ENCODE measurements at regions not wholly inside any gene's neighbourhood (a gene's known extent, or its start where the extent isn't known, plus 50 kb on each side); places are given as distances from the start of the nearest gene placed in this dataset.

DNA sequence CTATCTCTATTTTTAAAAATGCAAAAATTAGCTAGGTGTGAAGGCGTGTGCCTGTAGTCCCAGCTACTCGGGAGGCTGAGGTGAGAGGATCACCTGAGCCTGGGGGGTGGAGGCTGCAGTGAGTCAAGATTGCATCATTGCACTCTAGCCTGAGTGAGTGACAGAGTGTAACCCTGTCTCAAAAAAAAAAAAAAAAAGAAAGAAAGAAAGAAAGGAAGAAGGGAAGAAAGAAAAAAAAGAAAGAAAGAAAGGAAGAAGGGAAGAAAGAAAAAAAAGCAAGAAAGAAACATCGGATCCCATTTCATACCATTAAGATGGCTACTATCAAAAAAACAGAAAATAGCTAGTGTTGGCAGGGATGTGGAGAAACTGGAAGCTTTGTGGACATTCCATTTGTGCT lies 136.8 kb upstream of the WNT4 start:
- no peak overlapping the region for H3K4me3 Mint-ChIP-seq
- H3K27me3 Mint-ChIP-seq = peaks cover 24% of the 10 kb centered on the region
- no peaks in the 10 kb centered on the region for H3K4me1 Mint-ChIP-seq (ENCODE audit: low read depth)
- H3K36me3 Mint-ChIP-seq (ENCODE audit: low read depth) = no peaks in the 10 kb centered on the region
- H3K27ac Mint-ChIP-seq = no peak overlapping the region
- no peaks in the 10 kb centered on the region for H3K9me3 Mint-ChIP-seq

DNA sequence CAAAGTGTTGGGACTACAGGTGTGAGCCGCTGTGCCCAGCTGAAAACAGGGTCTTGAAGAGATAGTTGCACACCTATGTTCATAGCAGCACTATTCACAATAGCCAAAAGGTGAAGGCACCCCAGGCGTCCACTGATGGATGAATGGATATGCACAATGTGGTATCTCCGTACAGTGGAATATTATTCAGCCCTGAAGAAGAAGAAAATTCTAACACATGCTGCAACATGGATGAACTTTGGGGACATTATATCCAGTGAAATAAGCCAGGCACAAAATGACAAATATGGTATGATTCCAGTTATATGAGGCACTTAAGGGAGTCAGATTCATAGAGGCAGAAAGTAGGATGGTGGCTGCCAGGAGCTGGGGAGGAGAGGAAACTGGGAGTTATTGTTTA lies 137.6 kb upstream of the WNT4 start:
- no peaks in the 10 kb centered on the region for H3K9me3 Mint-ChIP-seq
- H3K4me3 Mint-ChIP-seq = no peak overlapping the region
- H3K27ac Mint-ChIP-seq = no peak overlapping the region
- H3K4me1 Mint-ChIP-seq (ENCODE audit: low read depth) = no peaks in the 10 kb centered on the region
- peaks cover 25% of the 10 kb centered on the region for H3K27me3 Mint-ChIP-seq
- H3K36me3 Mint-ChIP-seq (ENCODE audit: low read depth) = no peaks in the 10 kb centered on the region

DNA sequence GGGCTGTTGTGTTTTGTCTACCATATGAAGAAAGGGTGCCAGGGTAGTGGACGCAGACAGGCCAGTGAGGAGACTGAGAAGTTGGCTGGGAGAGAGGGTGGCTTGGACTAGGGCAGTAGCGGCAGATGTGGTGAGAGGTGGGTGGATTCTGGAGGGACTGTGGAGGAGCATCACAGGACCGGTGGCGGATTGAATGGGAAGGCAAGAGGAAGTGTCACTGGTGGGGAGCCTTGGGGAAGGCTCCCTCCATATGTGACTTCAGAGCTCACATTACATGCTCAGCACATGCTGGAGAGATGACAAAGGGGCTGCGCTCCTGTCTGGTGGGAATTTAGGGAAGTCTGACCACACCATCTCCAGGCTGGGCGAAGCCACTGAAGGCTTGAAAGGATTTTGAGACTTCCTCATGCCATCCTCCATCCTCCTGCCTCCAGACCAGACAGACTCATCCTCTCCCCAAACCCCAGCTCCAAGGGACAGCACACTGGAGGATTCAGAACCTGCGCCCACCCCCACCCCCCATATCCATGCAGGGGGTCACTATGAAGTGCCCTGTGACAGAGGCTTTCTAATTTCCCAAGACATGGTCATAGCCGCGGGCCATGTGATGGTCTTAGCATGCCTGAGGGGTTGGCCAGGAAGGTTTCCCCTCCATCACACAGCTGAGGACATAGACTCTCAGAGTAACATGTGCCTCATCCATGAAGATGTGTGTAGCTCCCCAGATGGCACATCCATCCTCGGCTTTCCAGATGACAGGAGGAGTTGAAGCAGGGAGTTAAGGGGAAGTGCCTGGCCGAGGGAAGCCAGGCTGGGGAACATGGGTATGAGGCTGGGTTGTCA lies 138.8 kb upstream of the WNT4 start:
- Mint-ChIP-seq H3K27me3 (peaks cover 22% of the 10 kb centered on the region), H3K4me1 (ENCODE audit: low read depth) (no peaks in the 10 kb centered on the region), H3K4me3 (no peak overlapping the region)

DNA sequence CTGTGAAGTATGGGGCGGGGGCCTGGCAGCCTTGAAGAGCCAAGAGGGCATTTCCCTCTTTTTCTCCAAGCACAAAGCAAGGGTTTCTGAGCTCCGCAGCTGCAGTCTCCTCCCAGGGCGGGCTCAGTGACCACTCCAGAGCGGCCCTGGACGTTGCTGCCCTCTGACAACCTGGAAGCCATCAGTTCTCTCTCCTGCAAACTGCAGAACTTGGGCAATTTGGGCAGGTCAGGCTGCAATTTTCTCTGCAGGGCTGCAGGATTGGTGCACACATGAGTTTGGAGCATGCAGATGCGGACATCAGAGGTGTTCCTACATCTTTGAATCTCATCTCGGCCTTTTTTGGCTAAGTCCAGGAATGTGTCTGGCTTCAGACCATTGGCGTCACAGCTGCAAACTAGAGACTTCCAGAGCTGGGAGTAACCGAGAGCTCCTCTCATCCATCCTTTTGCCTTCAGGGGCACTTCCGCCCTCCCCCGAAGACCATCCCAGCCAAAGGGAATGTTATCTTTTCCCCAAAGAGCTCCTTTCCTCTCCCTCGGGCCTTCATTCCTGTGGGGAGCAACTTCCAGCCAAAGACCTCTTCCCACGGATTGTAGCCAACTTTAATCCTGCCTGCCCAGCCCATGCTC lies 139.6 kb upstream of the WNT4 start:
- Mint-ChIP-seq H3K27ac (no peak overlapping the region), H3K9me3 (no peaks in the 10 kb centered on the region), H3K36me3 (ENCODE audit: low read depth) (no peaks in the 10 kb centered on the region), H3K4me1 (ENCODE audit: low read depth) (no peaks in the 10 kb centered on the region), H3K4me3 (no peak overlapping the region), H3K27me3 (peaks cover 19% of the 10 kb centered on the region)

More for the DNA sequence above, 138.8 kb upstream of the WNT4 start:
- H3K36me3 Mint-ChIP-seq (ENCODE audit: low read depth) = no peaks in the 10 kb centered on the region
- no peaks in the 10 kb centered on the region for H3K9me3 Mint-ChIP-seq
- no peak overlapping the region for H3K27ac Mint-ChIP-seq

DNA sequence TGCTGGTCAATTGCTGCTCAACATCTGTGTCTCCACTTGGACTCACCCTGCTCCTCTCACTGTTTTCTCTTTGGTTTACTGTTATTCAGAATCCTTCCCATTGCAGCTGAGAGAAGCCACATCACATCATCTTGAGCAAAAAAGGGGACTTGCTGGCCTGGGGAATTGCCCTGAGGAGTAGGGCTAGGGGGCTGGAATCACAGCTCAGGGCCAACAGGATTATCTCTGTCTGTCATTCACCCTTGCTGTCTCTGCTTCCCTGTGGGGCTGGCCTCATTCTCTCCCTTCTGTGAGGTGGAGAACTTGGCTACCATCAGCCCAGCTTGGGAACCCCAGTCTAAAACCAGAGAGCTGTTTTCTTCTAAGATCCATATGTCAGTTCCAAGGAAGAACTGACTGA lies 140.7 kb upstream of the WNT4 start:
- Mint-ChIP-seq H3K27me3 (peaks cover 14% of the 10 kb centered on the region), H3K27ac (no peak overlapping the region), H3K36me3 (ENCODE audit: low read depth) (no peaks in the 10 kb centered on the region), H3K9me3 (no peaks in the 10 kb centered on the region), H3K4me1 (ENCODE audit: low read depth) (no peaks in the 10 kb centered on the region), H3K4me3 (no peak overlapping the region)

DNA sequence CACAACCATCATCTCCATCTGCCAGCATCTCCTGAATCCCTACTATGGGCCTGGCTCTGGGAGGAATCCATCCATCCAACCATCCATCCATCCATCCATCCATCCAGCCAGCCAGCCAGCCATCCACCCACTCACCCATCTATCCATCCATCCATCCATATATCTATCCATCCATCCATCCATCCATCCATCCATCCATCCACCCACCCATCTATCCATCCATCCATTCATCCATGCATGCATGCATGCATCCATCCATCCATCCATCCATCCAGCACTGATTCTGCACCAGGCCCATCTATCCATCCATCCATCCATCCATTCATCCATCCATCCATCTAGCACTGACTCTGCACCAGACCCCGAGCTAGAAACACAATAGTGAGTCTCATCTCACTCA lies 141.3 kb upstream of the WNT4 start:
- Mint-ChIP-seq H3K4me3 (no peak overlapping the region), H3K9me3 (no peaks in the 10 kb centered on the region), H3K27me3 (peaks cover 14% of the 10 kb centered on the region), H3K36me3 (ENCODE audit: low read depth) (no peaks in the 10 kb centered on the region), H3K4me1 (ENCODE audit: low read depth) (no peaks in the 10 kb centered on the region), H3K27ac (no peak overlapping the region)

DNA sequence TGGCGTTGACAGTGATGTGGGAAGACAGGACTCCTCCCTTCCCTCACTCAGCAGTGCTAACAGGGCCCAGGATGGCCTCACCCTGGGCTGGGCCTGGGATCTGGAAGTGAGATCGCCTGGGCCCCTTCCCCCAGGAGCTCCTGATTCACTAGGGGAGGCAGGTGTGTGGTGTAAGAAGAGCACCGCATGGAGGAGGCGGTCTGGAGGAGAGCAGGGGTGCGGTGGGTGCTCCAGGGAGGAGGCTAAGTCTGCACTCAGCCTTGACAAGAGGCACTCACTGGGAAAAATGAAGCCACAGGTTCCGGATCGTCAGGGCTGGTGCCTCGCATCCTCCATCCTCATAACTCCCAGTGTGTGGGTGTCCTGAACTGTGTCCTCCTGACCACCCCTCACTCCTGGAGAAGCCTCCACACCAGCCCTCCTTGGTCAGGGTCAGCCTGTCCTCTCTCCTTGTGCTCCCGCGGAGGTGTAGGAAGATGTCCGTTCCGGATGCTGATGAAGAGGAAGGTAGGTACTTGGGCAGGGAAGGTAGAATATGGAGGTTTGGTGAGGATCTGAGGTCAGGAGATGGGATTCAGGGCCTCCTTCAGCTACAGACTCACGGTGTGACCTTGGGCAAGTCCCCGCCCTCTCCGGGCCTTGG lies 142.1 kb upstream of the WNT4 start:
- Mint-ChIP-seq H3K36me3 (ENCODE audit: low read depth) (no peaks in the 10 kb centered on the region), H3K4me3 (no peak overlapping the region), H3K27me3 (peaks cover 16% of the 10 kb centered on the region), H3K27ac (no peak overlapping the region), H3K4me1 (ENCODE audit: low read depth) (no peaks in the 10 kb centered on the region), H3K9me3 (no peaks in the 10 kb centered on the region)

DNA sequence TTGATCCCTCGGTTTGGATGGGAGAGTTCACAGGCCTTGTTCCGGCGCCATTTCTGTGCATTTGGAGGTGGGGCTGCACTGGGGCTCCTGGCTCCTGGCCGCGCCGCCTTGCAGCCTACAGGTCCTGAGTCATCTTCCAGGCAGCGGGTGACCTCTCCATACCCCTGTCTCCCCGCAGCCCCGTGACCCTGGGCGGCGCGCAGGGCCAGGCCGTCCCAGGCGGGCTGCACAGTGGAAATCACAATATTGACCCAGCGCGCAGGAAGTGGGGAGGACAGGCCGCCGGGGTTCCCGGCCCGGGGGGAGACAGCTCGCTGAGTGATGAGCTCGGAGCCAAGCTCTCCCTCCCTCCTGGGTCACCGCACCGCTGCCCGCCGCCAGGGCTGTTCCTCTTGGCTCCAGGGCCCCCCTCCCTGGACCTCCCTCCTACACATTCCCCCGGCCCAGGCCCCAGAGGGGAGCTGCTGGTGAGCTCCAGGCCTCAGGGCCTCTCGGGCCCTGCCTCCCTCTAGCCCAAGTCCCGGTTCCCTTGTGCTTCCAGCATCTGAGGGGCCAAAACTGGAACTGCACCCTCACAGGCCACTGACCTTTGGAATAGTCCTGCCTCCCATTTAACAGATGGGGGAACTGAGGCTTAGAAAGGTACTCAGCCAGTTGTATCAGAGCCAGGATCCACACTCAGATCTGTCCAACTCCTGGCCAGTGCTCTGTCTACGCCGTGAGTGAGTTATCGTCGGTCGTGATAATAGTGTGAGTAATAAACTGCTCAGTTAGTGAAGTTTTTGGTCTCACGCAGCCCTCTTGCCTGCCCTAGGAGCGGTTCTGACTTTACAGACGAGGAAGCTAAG lies 142.9 kb upstream of the WNT4 start:
- H3K27me3 Mint-ChIP-seq = peaks cover 16% of the 10 kb centered on the region
- H3K36me3 Mint-ChIP-seq (ENCODE audit: low read depth) = no peaks in the 10 kb centered on the region
- no peaks in the 10 kb centered on the region for H3K4me1 Mint-ChIP-seq (ENCODE audit: low read depth)
- H3K27ac Mint-ChIP-seq = no peak overlapping the region
- no peak overlapping the region for H3K4me3 Mint-ChIP-seq
- H3K9me3 Mint-ChIP-seq = no peaks in the 10 kb centered on the region

DNA sequence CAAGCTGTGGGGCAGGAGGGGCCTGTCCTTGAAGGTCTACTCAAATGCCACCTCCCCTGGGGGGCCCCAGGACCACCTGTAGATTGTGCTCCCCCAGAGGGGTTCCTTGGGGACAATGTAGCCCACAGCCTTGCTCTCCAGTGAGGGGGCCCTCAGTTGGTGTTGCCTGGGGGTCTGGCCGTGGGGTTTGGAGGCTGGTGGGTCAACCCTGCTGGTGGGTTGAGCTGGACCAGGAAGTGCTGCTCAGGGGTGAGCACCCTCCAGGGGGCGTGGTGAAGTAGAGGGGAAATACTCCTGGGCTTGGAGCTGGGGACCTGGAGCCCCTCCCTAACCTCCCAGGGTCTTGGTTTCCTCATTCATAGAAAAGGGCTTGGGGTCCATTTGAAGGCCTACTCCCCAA lies 143.6 kb upstream of the WNT4 start:
- peaks cover 19% of the 10 kb centered on the region for H3K27me3 Mint-ChIP-seq
- H3K4me1 Mint-ChIP-seq (ENCODE audit: low read depth) = no peaks in the 10 kb centered on the region
- H3K36me3 Mint-ChIP-seq (ENCODE audit: low read depth) = no peaks in the 10 kb centered on the region
- H3K4me3 Mint-ChIP-seq = no peak overlapping the region
- H3K27ac Mint-ChIP-seq = no peak overlapping the region
- H3K9me3 Mint-ChIP-seq = no peaks in the 10 kb centered on the region

DNA sequence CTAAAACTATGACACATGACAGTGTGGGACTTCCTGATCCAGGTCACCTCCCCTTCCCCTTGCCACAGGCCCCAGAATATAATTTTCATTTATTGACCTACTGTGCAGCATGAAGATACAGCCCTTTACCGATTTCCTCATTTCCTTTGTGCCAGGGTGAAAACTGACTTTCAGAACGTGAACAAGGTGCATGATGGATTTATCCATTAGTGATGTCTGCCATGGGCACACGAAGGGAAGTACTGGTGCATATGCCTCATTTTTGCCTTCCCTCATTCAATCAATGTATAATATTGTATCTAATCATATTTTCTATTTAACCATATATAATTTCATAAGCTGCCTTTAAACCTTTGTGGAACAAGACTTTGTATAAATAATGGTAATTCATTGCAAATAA lies 144.4 kb upstream of the WNT4 start:
- Mint-ChIP-seq H3K4me3 (no peak overlapping the region), H3K4me1 (ENCODE audit: low read depth) (no peaks in the 10 kb centered on the region), H3K27me3 (peaks cover 18% of the 10 kb centered on the region), H3K9me3 (no peaks in the 10 kb centered on the region), H3K27ac (no peak overlapping the region), H3K36me3 (ENCODE audit: low read depth) (no peaks in the 10 kb centered on the region)

DNA sequence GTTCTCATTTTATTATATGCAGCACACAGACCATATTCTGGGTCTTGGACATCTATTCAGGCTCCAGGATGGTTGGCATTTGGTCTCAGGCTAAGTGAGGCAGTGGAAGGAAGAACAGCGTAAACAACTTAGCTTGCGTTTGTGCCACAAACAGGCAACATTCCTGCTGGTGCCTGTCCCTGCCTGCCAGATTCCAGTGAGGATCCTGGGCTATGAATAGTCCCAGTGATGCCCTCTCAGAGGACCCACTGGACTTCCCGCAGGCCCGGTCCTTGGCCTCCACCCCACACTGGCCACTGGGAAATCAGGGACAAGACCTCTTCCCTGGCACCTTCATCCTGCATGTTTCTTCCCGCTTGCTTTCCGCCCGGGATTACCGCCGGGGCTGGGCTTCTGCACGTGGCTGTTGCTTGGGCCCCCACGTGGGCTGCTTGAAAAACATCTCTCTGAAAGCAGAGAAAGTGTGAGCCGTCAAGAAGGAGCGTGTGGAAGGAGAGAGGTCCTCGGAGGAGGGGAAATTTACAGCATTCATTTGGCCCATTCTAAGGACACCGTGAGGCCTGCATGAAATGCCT lies 145.1 kb upstream of the WNT4 start:
- Mint-ChIP-seq H3K4me3 (no peak overlapping the region), H3K27ac (no peak overlapping the region), H3K27me3 (peaks cover 15% of the 10 kb centered on the region), H3K4me1 (ENCODE audit: low read depth) (no peaks in the 10 kb centered on the region), H3K36me3 (ENCODE audit: low read depth) (no peaks in the 10 kb centered on the region), H3K9me3 (no peaks in the 10 kb centered on the region)

DNA sequence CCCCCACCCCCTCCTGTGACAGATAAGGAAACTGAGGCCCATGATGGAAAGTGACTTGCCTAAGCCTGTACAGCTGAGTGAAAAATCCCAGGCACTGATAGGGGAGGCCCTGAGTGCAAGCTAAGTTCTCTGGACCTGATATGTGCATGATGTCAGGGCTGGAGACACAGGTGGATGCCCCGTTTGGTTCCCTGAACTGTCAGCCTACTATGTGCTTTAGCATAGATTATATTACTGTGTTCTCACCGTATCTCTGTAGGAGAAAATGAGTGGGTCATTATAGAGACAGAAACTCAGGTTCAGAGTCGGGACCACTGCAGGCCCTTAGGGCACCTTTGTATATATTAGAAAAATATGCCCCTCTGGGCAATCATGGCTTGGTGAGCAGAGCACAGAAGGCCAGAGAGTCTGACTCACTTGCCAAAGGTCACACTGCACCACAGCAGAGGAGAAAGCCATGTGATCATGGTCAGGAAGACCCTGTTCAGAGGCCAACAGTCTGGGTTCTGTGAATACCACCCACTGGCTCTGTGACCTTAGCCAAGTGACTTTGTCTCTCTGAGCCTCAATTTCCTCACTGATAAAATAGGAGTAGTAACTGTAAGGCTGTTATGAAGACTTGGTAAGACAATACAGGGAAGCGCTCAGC lies 145.8 kb upstream of the WNT4 start:
- Mint-ChIP-seq H3K4me1 (ENCODE audit: low read depth) (no peaks in the 10 kb centered on the region), H3K4me3 (no peak overlapping the region), H3K9me3 (no peaks in the 10 kb centered on the region), H3K27me3 (peaks cover 15% of the 10 kb centered on the region), H3K27ac (no peak overlapping the region), H3K36me3 (ENCODE audit: low read depth) (no peaks in the 10 kb centered on the region)

DNA sequence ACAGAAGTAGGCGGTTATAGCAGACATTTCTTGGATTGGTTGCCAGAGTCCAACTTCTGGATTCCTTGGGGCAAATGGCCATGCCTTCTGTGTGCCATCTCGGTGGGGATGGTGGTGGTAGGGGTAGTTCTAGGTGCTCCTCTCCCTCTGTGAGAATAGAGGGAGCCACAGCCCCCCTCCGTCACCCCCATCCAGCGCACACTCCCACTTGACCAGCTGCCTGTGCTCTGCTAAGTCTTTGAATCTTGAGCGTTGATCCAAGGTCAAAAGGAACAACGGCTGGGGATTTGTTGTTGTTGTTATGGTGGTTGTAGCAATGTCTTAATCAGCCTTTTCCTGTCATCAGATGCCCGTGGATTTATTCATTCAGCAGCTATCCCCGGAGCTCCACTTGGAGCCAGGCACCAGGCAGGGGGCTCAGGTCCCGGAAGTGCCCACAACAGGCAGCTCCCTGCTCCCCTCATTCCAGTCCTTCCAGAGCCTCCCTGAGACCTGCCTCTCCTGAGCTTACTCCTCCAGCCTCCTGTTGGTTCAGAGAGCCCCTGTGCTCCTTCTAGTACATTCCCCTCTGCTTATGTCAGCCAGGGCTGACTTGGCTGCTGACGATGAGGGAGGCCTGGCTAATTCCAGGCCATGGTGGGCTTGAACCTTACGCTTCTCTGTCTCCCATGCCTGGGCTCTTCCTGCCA lies 146.6 kb upstream of the WNT4 start:
- Mint-ChIP-seq H3K27ac (no peak overlapping the region), H3K36me3 (ENCODE audit: low read depth) (no peaks in the 10 kb centered on the region), H3K4me3 (no peak overlapping the region), H3K27me3 (peaks cover 13% of the 10 kb centered on the region), H3K4me1 (ENCODE audit: low read depth) (no peaks in the 10 kb centered on the region), H3K9me3 (no peaks in the 10 kb centered on the region)

DNA sequence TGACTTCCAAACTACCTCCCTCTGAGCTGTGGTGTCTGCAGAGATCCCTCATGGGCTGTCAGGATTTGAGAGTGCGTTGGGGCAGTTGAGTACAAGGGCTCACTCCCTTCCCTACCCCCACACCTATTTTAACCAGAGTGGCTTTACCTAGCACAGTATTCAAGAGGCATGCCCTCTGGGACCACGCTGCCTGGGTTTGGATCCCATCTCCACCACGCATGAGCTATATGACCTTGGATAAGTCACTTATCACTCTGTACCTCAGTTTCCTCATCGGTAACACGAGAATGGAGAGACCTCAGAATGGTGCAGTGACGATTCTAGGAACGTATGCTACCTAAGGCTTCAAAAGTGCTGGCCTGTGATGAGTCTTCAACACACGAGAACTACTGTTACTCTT lies 147.3 kb upstream of the WNT4 start:
- H3K27me3 Mint-ChIP-seq = peaks cover 9% of the 10 kb centered on the region
- no peaks in the 10 kb centered on the region for H3K9me3 Mint-ChIP-seq
- H3K27ac Mint-ChIP-seq = no peak overlapping the region
- H3K4me3 Mint-ChIP-seq = no peak overlapping the region
- no peaks in the 10 kb centered on the region for H3K36me3 Mint-ChIP-seq (ENCODE audit: low read depth)
- no peaks in the 10 kb centered on the region for H3K4me1 Mint-ChIP-seq (ENCODE audit: low read depth)
